ENCODE measurements at regions not wholly inside any gene's neighbourhood (a gene's known extent, or its start where the extent isn't known, plus 50 kb on each side); places are given as distances from the start of the nearest gene placed in this dataset.

- intact Hi-C loops (cut with micrococcal nuclease), result no loop called here
Measured at GRCh38 chr11:111097191-111097590, 148.3 kb upstream of the POU2AF2 start.

GRCh38 chr11:111095327-111095726 is 150.2 kb upstream of the POU2AF2 start:
- intact Hi-C loops (cut with micrococcal nuclease), result no loop called here

GRCh38 chr11:111093061-111093460 is 152.5 kb upstream of the POU2AF2 start:
- intact Hi-C loops (cut with micrococcal nuclease), result no loop called here

- intact Hi-C loops (cut with micrococcal nuclease), result no loop called here
Measured at GRCh38 chr11:111091321-111091938, 154.1 kb upstream of the POU2AF2 start.

- intact Hi-C loops (cut with micrococcal nuclease), result no loop called here
Measured at GRCh38 chr11:111089759-111090158, 155.8 kb upstream of the POU2AF2 start.

GRCh38 chr11:111088847-111089355 is 156.6 kb upstream of the POU2AF2 start:
- intact Hi-C loops (cut with micrococcal nuclease), result no loop called here

GRCh38 chr11:111086058-111086457 is 159.5 kb upstream of the POU2AF2 start:
- intact Hi-C loops (cut with micrococcal nuclease), result no loop called here

- intact Hi-C loops (cut with micrococcal nuclease), result no loop called here
Measured at GRCh38 chr11:111082664-111083063, 162.9 kb upstream of the POU2AF2 start.

GRCh38 chr11:111081021-111081511 is 164.5 kb upstream of the POU2AF2 start:
- intact Hi-C loops (cut with micrococcal nuclease), result no loop called here

- intact Hi-C loops (cut with micrococcal nuclease), result no loop called here
Measured at GRCh38 chr11:111077530-111078322, 167.8 kb upstream of the POU2AF2 start.

- intact Hi-C loops (cut with micrococcal nuclease), result no loop called here
Measured at GRCh38 chr11:111069066-111069465, 176.5 kb upstream of the POU2AF2 start.

- intact Hi-C loops (cut with micrococcal nuclease), result no loop called here
Measured at GRCh38 chr11:111067994-111068393, 177.5 kb upstream of the POU2AF2 start.

- intact Hi-C loops (cut with micrococcal nuclease), result no loop called here
Measured at GRCh38 chr11:111066846-111067245, 178.7 kb upstream of the POU2AF2 start.

GRCh38 chr11:111063726-111064517 is 181.6 kb upstream of the POU2AF2 start:
- intact Hi-C loops (cut with micrococcal nuclease), result no loop called here

- intact Hi-C loops (cut with micrococcal nuclease), result no loop called here
Measured at GRCh38 chr11:111062420-111062819, 183.1 kb upstream of the POU2AF2 start.

- intact Hi-C loops (cut with micrococcal nuclease), result no loop called here
Measured at GRCh38 chr11:111059726-111060125, 185.8 kb upstream of the POU2AF2 start.

- intact Hi-C loops (cut with micrococcal nuclease), result no loop called here
Measured at GRCh38 chr11:111049131-111049530, 196.4 kb upstream of the POU2AF2 start.

GRCh38 chr11:111047374-111047773 is 198.2 kb upstream of the POU2AF2 start:
- intact Hi-C loops (cut with micrococcal nuclease), result no loop called here

- intact Hi-C loops (cut with micrococcal nuclease), result no loop called here
Measured at GRCh38 chr11:111046291-111046690, 199.2 kb upstream of the POU2AF2 start.

- intact Hi-C loops (cut with micrococcal nuclease), result no loop called here
Measured at GRCh38 chr11:111045874-111046273, 199.7 kb upstream of the POU2AF2 start.

GRCh38 chr11:111045407-111045803 is 200.1 kb upstream of the POU2AF2 start:
- intact Hi-C loops (cut with micrococcal nuclease), result no loop called here
